ENCODE measurements at regions not wholly inside any gene's neighbourhood (a gene's known extent, or its start where the extent isn't known, plus 50 kb on each side); places are given as distances from the start of the nearest gene placed in this dataset.
"Not testable (repeated sequence)": the region's sequence is repeated elsewhere in the genome, so short reads cannot be mapped to it uniquely, and the experiment has no call there.

DNA sequence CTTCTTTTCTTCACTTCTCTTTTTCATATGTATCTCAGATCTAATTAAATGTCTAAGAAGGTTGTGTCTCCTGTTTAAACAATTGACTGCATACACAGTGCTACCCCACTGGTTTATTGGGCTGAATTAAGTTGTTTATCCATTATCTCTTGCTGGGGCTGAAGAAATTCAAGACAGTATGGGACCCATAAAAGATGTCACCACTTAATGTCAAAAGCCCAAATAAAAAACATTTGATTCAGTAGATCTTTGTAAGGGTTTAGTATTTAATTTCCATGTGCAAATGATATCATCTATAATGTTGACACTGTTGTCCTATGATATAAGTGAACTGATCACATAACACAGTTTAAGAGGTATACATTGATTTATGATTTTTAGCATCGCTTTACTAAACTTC, 1431.9 kb upstream of the PCDH20 start:
- ATAC-seq, result no peak

DNA sequence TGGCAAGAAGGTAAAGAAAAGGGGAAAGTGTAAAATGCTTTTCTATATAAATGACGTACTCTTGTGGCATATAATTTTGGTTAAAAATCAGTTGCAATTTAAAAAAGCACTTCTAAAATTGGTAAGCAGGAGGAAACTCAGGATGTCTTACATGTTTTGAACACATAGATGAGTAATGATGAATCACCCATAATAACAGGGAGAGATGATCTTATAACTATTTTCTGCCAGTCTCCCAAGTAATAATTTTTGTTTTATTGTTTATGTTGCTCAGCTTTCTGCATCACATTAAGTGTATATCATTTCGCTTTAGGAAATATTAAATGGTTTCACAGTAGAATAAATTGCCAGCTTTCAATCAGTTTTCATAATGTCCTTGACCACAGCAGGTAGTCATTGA, 1430.7 kb upstream of the PCDH20 start:
- no peak for ATAC-seq

DNA sequence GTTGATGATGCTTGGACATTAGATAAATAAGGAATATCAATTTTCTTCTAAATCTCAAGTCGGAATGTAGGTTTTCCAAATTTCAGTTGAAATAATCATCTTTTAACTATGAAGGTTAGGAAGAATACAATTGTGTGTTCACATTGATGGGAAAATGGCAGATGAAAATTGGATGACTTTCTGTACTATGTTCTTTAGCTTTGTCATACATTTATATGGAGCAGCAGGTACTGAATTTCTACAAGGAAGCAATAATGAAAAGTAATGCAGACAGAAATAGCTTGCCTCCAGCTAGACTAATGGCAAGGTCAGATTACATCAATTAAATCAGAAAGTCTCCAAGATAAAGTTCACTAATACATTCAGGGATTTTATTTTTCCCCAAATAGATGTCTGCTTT, 1423.7 kb upstream of the PCDH20 start:
- ATAC-seq, result no peak

- no peak for ATAC-seq
Measured at GRCh38 chr13:62838929-62839328, 1423.3 kb upstream of the PCDH20 start.

DNA sequence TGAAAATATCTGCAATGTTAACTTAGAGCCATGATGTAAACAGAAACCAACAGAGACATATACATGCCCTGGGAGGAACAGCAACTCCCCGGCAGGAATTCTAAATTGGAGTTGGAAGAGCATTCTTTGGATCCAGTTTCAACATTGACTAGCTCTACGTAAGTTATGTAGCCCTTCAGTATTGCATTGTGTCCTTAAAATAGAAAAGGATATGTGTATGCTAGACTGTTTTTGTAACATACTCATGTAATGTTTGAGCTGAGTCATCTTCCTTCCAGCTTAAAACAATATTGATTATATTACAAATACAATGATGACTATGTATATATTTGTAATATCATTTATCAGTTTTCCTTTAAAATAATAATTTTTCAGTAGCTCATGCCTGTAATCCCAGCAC, 1422.2 kb upstream of the PCDH20 start:
- no peak for ATAC-seq

DNA sequence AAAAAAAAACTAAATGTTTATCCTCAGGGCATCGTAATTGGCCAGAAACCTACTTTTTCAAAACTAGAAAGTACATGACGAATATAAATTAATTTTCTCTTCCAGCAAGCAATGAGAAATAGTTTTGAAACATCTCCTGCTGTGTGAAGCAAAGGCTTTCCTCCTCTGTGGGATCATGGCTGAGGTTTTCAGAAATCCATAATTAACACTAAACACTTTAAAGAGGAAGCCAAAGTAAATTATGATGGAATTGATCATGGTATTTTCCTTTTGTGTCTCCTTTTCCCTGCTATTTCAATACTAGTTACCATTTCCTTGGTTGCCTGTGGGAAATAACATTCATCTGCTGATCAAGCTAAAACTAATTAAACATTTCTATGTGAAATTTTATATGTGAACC, 1413.8 kb upstream of the PCDH20 start:
- no peak for ATAC-seq

DNA sequence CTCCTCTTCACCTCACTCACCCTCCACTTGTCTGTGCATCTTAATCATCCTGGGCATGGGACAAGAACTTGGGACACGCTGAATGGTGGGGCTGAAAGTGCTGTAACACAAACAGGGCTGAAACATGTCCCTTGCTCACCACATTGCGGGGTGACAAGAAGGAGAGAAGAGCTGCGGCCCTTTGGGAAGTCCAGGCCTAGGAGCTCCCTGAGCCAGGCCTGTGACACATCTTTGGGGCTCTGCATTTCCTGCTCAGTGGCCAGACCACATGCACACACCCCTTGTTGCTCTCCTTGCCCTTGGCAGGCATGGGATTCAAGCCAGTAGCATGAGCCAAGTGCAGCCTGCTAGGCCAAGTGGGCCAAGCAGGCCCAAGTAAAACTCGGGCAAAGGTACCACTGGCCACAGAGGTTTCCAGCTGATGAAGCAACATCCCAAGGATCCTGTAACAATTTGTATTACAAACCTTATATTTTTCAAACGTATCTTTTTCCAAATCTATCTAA, 1384.3 kb upstream of the PCDH20 start:
- ATAC-seq, result no peak

GRCh38 chr13:62799038-62799535, 1383.4 kb upstream of the PCDH20 start:
- ATAC-seq, result no peak

- no peak for ATAC-seq
Measured at GRCh38 chr13:62793850-62794249, 1378.2 kb upstream of the PCDH20 start.

DNA sequence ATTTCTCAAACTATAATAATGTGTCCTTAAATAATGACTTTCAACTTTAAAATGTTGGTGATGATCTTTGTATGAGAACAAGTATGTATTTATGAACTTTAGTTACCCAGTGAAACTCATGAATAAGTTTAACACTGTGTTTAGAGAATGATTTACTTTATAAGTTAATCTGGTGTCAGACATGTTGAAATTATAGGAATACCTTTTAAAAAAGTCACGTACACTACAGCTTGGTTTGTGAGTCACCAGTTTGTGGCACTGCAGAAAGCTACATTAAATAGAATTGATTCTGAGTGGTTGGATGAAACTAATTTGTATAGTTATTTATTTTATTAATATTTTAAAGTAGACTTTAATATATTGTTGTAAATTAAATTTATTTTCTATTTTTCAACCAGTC, 1366.2 kb upstream of the PCDH20 start:
- ATAC-seq, result no peak

- ATAC-seq, result no peak
Measured at GRCh38 chr13:62779161-62779560, 1363.5 kb upstream of the PCDH20 start.

- no peak for ATAC-seq
Measured at GRCh38 chr13:62767473-62767872, 1351.8 kb upstream of the PCDH20 start.

GRCh38 chr13:62760724-62761123, 1345.1 kb upstream of the PCDH20 start:
- ATAC-seq, result no peak

GRCh38 chr13:62747629-62748028, 1332.0 kb upstream of the PCDH20 start:
- ATAC-seq, result no peak

- ATAC-seq, result no peak
Measured at GRCh38 chr13:62747152-62747551, 1331.5 kb upstream of the PCDH20 start.

- ATAC-seq, result not testable (repeated sequence)
Measured at GRCh38 chr13:62729746-62730145, 1314.1 kb upstream of the PCDH20 start.

DNA sequence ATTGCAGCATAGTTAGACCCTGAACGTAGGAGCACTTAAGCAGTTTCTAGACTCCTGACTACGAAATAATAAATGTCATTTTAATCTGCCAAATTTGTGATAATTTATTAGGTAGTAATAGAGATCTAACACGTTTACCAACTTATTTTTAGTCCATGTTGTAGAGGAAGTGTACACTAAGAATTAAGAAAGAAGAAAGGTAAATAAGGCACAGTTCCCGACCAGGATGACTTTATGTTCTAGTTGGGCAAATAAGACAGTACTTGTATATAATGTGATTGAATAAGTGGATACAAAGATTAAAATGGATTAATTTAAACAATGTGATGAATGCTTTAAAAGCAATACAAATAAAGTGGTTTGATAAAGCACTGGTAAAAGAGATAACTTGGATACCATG, 1306.2 kb upstream of the PCDH20 start:
- no peak for ATAC-seq

GRCh38 chr13:62711948-62712347, 1296.3 kb upstream of the PCDH20 start:
- not testable (repeated sequence) for ATAC-seq

DNA sequence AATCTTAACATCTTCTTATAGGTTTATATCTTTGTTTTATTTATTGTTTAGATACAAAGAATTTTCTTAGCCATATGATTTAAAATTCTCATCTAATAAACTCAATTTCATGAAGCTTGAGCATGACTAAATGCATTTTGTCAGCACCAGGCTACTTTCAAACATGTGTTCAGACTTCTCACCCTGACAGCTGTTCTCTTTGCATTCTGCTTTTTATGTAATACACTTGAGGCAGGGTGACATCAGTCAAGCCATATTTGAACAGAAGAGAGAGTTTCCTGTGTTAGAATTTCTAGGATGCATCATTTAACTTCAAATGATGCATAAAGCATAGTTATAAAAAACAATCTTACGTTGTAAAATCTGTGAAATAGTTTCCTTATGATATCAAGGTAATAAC, 1295.1 kb upstream of the PCDH20 start:
- no peak for ATAC-seq

GRCh38 chr13:62706048-62706447, 1290.4 kb upstream of the PCDH20 start:
- no peak for ATAC-seq

DNA sequence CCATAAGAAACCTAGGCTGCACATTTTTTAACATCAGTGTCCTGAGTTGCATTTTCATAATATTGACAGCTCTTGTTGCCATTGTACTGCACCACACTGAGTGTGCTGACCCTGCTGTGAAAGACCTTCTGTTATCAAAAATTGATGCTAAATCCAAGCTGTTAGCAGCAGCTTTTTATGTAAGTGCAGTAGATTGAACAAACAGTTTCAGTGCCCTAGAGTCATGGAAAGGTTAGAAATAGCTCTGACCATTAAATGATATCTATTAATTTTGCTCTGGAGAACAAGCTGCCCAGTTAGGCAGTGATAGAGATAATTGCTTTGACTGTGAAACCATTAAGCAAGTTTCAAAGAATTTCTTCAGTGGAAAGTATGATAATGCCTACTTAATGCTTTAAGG, 1289.2 kb upstream of the PCDH20 start:
- no peak for ATAC-seq

GRCh38 chr13:62702502-62702901, 1286.9 kb upstream of the PCDH20 start:
- ATAC-seq, result no peak

GRCh38 chr13:62697701-62698100, 1282.1 kb upstream of the PCDH20 start:
- no peak for ATAC-seq

GRCh38 chr13:62696490-62696889, 1280.8 kb upstream of the PCDH20 start:
- no peak for ATAC-seq

GRCh38 chr13:62687732-62688131, 1272.1 kb upstream of the PCDH20 start:
- no peak for ATAC-seq

DNA sequence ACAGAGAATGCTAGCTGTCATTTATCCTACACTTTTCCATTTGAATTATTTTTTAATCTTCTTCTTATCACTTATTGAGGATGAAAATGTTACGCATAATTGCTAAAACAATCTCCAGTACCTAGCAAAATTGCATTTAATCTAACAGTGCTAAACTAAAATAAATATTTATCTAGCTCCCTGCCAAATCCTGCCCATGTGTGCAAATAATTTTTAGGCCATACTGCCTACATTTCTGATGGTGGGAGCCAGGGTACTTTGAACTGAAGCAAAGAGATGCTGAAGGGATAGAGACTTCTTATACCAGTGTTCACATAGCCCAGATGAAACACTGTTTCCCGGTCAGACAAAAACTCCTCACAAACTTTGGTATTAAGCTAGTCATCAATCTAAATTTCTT, 1268.7 kb upstream of the PCDH20 start:
- no peak for ATAC-seq
